GM19395 (cell line): ENCODE measurements at regions not wholly inside any gene's neighbourhood (a gene's known extent, or its start where the extent isn't known, plus 50 kb on each side); places are given as distances from the start of the nearest gene placed in this dataset.

Experiments used
- ATAC-seq: cut with Tn5 transposase; IDR thresholded peaks from one replicate; pipeline ENCODE4 v1.9.1; 2021; ENCODE audit warnings: mild to moderate bottlenecking, moderate library complexity; ENCODE audit not compliant: unreplicated experiment

DNA sequence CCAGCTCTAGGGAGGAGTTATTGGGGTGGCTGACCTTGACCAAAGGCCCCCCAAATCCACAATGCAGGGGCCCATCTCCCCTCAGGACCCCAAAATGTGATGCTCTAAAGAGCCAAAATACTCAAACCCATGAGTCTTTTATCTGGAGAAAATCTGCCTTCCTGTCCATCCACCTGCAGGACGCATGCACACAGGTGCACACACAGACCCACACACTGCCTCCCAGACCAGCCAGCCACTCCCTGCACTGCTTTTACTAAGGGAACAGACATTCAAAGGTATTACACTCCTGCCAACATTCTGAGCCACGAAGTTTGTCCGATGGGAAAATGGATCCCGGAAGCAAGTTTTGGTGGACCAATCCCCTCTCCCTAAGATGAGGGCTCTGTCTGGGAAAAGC is 76.1 kb upstream of the CDH5 start:
- ATAC-seq, result no peak

DNA sequence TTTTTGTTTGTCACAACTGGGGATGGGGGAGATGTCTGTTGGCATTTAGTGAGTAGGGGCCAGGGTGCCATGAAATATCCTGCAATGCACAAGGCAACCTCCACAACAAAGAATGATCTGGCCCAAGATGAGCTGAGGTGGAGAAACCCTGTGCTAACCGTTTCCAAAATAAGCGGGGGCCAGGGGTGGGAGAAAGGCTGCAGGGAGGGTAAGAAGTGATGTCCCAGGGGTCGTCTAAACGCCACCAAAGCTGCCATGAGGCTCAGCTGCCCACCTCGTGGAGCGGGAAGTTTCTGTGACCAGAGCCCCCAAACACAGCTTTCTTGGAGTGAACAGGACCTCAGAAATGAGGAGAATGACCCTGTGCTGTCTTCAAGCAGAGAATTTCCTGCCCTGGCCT is 76.5 kb upstream of the CDH5 start:
- ATAC-seq, result no peak

DNA sequence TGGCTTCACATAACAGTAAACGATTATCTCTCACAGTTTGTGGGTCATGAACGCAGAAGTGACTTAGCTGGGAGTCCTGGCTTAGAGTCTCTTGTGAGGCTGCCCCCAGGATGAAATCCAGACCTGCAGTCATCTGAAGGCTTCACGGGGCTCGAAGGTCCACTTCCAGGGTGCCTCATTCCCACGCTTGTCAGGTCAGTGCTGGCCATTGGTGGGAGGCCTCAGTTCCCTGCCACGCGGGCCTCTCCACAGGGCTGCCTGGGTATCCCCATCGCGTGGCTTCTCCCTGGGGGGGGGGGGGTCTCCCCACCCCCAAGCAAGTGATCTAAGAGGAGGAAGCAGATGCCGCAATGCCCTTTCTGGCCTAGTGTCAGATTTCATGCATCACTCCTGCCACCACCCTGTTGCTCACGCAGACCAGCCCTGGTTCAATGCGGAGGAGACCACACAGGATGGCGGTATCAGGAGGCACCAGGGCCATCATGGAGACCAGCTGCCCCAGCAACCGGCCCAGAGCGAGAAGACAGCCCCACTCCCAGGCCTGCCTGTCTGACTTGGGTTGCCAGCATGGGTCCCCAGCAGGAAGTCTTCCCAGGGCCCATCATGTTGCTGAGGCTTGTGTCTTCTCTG is 77.3 kb upstream of the CDH5 start:
- ATAC-seq, result no peak

DNA sequence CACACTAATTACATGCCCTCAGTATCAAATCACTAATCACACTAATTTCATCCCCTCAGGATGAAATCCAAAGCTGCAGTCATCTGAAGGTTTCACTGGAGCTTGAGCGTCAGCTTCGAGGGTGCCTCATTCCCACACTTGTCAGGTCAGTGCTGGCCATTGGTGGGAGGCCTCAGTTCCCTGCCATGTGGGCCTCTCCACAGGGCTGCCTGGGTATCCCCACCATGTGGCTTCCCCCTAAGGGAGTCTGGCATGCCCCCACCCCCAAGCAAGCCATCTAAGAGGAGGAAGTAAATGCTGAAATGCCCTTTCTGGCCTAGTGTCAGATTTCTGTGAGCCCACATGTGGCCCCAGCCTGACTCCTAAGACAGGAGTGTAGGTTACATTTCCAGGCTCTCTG is 78.6 kb upstream of the CDH5 start:
- no peak for ATAC-seq

DNA sequence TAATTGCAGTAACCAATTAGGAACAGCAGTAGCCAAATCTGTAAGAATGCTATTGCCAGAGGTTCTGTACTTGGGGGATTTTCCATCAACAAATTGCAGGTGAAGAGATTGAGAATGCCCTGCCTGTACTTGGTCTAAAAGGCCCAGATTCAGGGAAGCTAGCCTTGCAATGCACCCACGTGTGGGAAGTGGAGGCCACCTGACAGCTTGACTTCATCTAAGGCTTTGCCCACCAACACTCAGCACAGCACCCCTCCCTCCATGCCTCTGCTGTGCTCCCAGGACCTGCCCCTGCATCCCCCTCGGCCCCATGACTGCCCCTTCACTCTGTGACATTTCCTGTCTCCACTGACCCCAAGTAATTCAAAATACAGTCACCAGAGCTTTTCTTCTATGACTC is 79.1 kb upstream of the CDH5 start:
- ATAC-seq, result no peak

DNA sequence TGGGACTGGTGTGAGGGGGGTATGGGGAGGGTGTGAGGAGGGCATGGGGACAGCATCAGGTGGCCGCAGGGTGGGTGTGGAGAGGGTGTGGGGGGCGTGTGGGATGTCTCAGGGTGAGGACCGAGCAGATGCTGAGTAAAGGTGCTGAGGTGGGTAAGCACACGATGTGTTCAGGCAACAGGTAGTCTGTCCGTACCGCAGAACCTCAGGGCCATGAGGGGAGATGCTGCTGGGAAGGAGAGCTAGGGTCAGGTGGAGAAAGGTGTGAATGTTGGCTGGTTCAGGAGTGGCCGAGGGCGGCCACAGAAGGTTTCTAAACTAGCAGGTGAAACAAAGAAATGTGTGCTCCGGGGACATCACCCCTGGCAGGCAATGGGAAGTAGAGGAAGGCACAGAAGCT is 80.0 kb upstream of the CDH5 start:
- no peak for ATAC-seq

DNA sequence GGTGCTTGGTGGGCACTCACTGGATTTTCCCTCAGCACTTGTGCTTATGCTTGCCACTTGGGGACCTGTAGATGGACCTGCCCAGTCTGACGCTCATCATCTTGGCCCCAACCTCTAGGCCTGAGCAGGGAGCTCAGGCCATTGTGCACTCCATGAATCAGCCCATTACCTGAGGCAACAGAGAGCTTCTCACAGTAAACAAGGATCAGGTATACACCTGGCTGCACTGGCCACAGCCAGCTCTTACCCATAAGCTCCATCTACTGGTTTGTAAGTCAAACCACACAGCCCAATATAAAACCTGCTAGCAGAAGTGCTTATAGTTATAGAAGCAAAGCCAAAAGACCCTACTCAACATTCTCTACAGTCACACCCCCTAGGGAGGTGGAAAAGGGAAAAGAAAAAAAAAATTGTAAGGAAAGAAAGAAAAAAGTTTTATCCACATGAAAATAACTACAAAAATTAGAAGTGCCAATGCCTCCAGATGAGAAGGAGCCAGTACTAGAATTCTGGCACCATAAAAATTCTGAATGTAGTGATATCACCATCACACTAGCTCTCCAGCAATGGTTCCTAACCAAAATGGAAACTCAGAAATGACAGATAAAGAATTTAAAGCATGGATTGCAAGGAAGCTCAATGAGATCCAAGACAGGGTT is 87.8 kb upstream of the CDH5 start:
- ATAC-seq, result no peak

DNA sequence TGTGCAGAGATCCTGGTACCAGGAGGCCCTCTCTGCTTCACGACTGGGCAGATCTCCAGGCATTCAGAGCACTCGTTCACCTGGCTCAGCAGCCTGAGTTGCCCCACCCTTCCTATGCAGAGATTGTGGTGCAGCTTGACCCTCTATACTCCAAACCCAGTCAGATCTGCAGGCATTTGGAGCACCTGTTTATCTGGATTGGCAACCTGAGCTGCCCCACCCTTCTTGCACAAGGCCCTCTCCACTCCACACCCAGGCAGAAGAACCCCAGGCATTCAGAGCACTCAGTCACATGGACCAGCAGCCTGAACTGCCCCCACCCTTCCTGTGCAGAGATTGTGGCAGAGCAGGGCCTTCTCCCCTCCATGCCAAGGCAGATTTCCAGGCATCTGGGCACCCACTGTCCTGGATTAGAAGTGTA is 88.4 kb upstream of the CDH5 start:
- ATAC-seq, result no peak

DNA sequence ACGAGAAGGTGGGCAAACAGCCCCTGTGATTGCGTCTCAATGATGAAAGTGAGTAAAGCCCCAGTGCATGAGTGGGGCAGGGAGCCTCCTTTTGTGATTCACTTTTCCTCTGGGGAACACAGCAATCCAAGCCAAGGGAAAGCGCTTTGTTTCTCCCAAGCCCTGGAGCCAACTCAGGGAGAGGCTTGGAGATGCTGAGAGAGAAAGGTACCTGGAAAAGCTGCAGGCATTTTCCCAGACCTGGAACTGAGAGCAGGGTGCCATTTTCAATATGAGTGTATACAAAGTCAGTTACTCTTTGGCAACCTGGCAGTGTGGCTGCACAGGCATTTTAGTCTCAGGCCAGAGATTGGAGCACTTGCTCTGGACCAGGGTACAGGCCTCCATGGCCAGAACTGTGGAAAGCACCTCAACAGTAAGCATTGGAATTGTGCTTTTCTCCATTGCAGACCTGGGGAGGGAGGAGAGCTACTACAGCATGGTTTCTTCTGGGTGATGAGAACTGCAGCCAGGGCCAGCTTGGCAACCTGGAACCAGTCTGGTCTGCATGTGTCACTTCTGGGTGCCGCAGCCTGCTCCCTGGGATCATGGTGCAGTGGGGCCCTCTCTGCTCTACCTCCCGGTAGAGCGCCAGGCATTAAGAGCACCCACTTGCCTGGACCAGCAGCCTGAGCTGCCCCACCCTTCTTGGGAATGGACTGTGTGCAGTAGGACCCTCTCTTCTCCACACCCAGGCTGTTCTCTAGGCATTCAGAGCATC is 89.0 kb upstream of the CDH5 start:
- no peak for ATAC-seq

DNA sequence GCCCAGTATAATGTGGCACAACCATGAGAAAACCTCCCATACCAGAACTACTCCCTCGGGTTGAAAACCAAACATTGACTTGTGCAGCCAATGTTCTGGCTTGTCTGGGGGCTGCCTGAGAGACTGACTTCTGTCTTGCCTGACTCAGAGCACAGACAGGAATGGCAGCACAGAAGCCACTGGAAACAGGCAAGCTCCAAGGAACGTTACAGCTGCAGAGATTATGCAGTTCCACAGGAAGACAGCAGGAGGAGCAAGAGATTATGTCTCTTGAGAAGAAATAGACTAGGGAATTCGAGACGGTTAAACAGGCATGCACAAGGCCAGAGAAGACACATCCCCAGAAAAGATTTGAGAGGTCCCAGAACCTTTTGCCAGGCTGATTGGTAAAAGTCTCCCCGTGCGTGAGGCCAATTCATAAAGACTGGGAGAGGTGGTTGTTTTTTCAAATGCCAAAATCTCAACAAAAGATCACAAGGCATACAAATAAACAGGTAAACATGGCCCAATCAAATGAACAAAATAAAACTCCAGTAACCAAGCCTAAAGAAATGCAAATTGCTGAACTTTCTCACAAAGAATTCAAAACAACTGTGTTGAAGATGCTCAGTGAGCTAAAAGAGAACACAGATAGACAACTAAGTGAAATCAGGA is 90.6 kb upstream of the CDH5 start:
- ATAC-seq, result no peak

DNA sequence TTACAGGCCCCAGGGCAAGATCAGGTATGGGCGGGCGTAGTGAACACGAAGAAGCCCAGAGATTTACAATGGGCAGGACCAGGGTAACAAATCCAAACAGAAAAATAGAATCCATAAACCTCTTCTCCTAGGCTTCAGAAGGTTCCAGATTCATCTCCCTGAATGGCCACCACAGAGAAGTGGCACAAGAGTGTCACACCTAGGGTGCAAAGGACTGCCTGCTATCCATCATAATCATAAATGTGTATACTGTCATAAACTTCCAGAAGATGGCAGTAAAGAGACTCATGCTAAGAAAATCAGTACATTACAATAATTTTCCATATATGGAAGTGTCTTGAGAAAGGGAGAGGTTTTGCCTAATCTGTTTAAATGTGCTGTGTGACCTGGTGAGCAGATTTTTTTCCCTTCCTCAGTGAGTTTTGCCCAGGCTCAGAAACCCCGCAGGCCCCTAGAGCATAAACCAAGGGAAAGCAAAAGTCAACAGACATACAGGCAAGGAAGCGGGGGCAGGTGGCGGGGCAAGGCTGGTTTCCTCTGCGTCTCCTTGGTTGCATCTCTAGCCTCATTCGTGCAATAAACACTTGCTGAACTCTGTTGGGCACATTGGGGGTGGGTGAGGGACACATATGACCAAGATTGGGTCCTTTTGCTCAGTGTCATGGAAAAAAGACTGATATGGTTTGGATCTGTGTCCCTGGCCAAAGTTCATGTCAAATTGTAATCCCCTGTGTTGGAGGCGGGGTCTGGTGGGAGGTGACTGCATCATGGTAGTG is 92.0 kb upstream of the CDH5 start:
- no peak for ATAC-seq

DNA sequence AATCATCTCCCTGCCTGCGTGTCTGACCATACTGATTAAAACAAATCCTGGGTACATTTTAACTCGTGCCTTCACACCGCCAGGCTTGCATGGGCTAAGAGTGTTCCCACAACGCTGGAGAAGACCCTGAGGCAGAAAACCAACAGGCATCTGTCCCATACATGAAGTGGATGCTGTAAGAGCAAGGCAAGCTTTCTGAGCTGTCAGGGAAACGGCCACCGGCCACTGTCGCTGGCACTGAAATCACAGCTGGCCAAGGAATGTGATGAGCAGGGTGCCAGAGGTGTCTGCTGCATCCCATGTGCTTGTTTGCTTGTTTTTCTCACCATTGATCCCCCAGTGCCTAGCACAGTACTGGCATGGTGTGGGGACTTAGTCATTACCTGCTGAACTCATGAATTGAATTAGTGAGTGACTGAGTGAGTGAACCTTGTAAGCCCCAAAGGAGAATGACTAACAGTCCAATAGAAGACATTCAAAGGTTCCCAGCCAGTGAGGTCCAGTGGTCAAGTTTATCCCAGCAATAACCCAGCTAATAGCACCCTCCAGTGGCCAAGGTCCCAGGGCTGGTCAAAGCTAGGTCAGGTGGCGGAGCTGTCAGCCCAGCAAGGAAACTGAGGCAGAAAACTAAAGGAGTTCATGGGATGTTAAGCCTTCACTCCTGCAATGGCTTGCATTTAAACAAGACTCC is 92.7 kb upstream of the CDH5 start:
- ATAC-seq, result no peak

DNA sequence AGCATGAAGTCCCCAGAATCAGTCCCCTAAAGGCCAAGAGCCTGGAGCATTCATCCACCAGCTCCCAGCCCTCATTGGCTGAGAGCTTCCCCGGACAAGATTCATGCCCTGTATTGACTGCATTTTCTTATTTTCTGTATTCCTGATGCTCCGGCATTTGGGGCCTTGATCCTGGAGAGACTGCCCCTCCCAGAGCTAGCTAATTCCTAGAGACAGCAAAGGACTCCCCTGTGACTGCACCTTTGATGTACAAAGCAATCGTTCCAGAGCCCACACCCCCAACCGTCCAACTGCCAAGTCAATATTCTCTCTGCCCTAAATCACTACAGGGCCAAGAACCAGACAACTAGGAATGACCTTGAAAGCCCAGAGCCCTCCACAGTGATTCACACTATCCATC is 93.4 kb upstream of the CDH5 start:
- ATAC-seq, result no peak

DNA sequence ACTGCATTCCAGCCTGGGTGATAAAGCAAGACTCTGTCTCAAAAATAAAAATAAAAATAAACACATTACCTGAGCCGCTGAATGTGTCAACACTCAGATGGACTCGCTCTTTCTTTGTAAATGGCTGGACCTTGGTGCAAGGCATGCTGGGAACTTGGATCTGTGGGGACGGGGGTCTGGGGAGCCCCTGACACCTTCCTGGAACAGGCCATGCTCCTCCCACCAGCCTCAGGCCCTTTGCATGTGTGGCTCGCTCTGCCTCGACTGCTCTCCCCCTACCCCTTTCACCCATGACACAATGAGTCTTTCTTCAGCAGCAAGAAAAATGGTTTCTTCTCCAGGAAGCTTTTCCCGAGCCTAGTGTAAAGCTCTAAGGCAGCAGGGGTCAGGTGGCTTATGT is 94.0 kb upstream of the CDH5 start:
- ATAC-seq, result no peak

DNA sequence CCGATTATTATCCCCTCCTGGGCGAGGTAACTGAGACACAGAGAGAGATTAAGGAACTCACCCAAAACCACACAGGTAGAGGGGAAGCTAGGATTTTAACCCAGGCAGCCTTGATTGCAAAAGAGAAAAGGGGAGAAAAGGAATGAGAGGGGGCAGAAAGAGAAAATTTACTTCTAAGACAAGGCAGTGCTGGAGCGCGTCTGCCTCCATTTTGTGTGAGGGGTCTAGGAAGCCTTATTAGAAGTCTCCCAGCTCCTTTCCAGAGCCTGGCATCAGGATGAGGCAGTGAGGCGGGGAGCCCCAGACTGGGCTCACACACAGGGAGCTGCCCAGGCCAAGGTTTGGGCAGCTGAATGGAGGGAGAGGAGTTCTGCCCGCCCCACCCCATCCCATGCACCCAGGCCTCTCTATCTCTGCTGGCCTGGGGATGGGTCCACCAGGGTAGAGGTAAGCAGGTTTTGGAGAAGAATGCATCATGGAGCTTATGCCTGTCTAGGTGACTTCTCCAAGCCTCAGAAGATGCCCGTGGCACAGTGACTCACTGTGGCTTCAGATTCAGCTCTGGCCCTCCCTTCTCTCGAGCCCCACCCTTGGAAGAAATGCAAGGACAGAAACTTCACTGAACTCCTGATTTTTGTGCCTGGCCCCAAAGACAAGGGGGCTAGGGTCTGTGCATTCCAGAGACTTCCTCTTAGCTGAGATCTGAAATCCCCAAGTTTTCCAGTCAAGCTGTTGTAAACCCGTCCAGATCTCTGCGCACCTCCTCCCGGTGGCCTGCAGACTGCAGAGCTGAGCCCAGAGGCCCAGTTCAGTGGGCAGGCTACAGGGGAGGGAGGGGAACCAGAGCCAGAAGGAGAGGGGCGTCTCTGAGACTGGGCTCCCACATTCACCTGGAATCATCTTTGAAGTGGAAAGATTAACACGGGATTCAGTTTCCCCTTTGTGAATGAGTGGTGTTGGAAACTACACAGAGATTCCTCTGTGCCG is 95.1 kb upstream of the CDH5 start:
- no peak for ATAC-seq

DNA sequence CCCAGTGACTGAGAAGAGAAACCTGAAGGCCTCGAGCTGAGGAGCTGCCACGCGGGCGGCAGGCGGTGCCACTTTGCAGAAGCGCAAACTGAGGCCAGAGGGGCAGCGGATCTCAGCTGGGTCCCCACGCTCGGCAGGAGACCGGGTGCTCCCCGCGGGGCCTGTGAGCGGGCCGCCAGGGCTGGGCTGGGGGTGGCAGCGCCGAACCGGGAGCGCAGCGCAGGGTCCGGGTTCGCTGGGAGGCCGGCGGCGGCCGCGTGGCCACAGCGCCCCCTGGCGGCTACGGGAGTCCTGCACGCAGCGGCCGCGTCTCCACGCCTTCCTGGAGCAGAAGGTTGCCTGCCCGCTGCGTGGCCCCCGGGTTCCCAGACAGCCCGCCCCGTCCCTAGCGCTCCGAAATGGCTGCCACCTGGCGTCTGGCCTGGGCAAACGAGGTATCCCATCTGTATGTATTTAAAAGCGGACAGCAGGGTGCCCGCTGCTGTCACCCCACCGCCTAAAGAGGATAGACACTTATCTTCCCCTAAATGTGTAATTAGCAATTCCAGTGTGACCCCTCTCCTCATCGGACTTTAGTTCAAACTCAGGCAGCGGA is 96.1 kb upstream of the CDH5 start:
- peak; percentile 65 for ATAC-seq

DNA sequence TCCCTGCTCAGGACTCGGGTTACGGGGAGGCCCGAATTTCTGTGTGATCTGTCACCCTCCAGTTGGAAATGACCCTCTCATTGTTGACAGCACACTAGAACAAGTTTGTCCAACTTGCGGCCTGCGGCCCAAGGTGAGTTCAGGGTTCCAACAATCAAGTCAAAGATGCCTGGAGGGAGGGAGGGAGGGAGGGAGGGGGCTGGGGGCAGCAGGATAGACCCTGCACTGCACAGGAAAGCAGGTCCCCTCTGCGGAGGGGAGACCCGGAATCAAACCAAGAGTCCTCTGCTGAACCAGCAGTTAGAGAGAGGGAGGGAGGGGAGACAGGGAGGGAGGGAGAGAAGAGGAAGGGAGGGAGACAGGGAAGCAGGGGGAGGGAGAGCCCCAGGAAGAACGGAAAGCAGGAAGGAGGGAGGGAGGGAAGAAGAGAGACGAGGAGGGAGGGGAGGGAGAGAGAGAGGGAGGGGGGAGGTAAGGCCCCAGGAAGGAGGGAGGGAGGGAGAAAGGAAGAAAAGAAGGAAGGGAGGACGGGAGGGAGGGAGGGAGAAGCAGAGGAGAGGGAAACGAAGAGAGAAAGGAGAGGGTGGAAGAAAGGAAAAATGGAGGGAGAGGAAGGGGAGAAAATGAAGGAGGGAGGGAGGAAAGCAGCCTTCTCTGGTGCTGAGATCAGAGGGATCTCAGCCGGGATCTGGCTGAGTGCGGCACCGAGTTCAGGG is 96.7 kb upstream of the CDH5 start:
- no peak for ATAC-seq

DNA sequence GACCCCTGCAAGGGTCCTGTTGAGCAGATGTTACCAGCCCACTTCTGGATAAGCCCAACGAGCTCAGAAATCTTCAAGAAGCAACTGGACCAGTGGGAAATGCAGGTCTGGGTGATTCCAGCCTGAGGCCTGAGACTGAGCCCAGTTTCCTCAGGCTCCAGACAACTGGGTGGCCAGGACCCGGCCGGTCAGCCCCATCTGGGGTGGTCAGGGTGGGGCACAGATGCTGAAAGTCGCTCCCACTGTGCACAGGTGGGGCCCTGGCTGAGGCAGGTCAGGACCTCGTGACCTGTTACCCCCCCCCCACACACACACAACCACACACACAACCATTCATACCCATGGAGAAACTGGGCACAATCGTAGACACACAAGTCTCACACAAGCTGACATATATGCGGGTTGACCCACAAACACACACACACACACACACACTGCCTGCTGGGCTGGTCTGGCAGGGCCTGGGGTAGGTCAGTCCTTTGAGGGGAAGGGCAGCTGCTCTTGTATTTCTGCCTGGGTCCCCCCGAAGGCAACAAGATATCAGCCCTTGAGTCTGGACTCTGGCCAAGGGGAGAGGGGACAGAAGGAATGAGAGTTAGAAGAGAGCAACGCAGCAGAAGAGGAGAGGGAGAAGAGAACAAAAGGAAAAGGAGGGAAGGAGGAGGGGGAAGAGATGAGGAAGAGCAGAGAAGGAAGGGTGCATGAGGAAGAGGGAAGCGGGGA is 99.0 kb upstream of the CDH5 start:
- no peak for ATAC-seq
